GM13977 (cell line): ENCODE measurements at regions not wholly inside any gene's neighbourhood (a gene's known extent, or its start where the extent isn't known, plus 50 kb on each side); places are given as distances from the start of the nearest gene placed in this dataset.

Experiments
- DNase-seq: peaks from one replicate; pipeline ENCODE4 v3.0.0; 2012; ENCODE audit warnings: low spot score
- CTCF ChIP-seq: IDR thresholded peaks from 2 replicates; pipeline ENCODE4 v1.5.1; 2012; ENCODE audit warnings: mild to moderate bottlenecking, control low read depth; ENCODE audit not compliant: insufficient read depth; ENCODE audit errors: extremely low read depth, missing control alignments
- in situ Hi-C: fragments of 300-500 bp; cut with MboI; formaldehyde crosslinking; loops from one replicate; pipeline ENCODE4 v1.12.0; 2022; ENCODE audit warnings: low sequenced_read_pairs, low pct_unique_long_range_greater_than_20kb, mixed read lengths, inconsistent platforms; ENCODE audit not compliant: unreplicated experiment

GRCh38 chr12:42742716-42743115 is 153.2 kb upstream of the PRICKLE1 start:
- in situ Hi-C loops, result no loop called here
- no peak for DNase-seq
- no peak for TF ChIP-seq CTCF

- DNase-seq, result no peak
- no peak for TF ChIP-seq CTCF
- in situ Hi-C loops, result no loop called here
These were observed 152.4 kb upstream of the PRICKLE1 start for GRCh38 chr12:42741771-42742510.

- no peak for TF ChIP-seq CTCF
- no peak for DNase-seq
- in situ Hi-C loops, result no loop called here
These were observed 151.5 kb upstream of the PRICKLE1 start for GRCh38 chr12:42741091-42741490.

- no peak for DNase-seq
- in situ Hi-C loops, result no loop called here
- TF ChIP-seq CTCF, result no peak
These were observed 147.9 kb upstream of the PRICKLE1 start for GRCh38 chr12:42737398-42737797.

GRCh38 chr12:42735861-42736361 is 146.4 kb upstream of the PRICKLE1 start:
- no peak for DNase-seq
- TF ChIP-seq CTCF, result no peak
- in situ Hi-C loops, result no loop called here

GRCh38 chr12:42733911-42734310 is 144.4 kb upstream of the PRICKLE1 start:
- DNase-seq, result no peak
- TF ChIP-seq CTCF, result no peak
- in situ Hi-C loops, result no loop called here
